Ovary (tissue), 1 donor: ENCODE measurements at regions not wholly inside any gene's neighbourhood (a gene's known extent, or its start where the extent isn't known, plus 50 kb on each side); places are given as distances from the start of the nearest gene placed in this dataset.

ENCODE experiments used
- EP300 ChIP-seq: sonication (generic); formaldehyde crosslinking; IDR thresholded peaks from one replicate; pipeline ENCODE4 v1.6.1; 2017; ENCODE audit warnings: antibody characterized with exemption
- POLR2A ChIP-seq: fragments of 450-650 bp; IDR thresholded peaks from one replicate; pipeline ENCODE4 v1.6.1; 2017; ENCODE audit warnings: antibody characterized with exemption, mild to moderate bottlenecking, moderate library complexity

GRCh38 chr5:158643840-158644239, 455.9 kb downstream of the EBF1 start:
- TF ChIP-seq POLR2A (no peak), EP300 (no peak)
